ENCODE measurements at regions not wholly inside any gene's neighbourhood (a gene's known extent, or its start where the extent isn't known, plus 50 kb on each side); places are given as distances from the start of the nearest gene placed in this dataset.
A peak's percentile ranks its signal among the peaks of the same experiment; 100 is the strongest.

DNA sequence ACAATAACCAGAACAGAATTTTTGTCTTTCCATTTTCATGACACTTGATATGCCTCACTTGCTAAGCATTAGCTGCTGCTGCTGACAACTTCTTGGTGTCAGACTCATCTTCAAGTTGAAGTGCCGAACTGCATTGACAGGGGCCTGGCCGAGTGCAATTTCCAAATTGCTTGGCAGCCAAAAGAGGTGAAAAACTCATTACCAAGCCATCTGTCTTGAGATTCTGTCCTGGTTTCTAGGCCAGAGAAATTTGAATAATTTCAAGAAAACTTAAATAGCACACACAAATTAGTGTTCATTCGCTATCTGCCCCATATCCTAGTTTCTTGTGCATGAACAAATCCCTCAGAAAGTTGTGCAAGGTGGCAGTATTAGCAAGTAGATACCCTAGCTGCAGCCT is 165.3 kb upstream of the RASSF8 start:
- no peaks in the 10 kb centered on the region for H3K36me3 ChIP-seq (ENCODE audit: control insufficient read depth, insufficient read depth, low read length)
- H3K4me2 ChIP-seq (ENCODE audit: extremely low read depth, insufficient read depth, low read length) = no peak overlapping the region
- no peak overlapping the region for H2AFZ ChIP-seq (ENCODE audit: low read length)
- H3K27ac ChIP-seq (ENCODE audit: insufficient read depth, low read length) = no peak overlapping the region
- no peaks in the 10 kb centered on the region for H3K9me3 ChIP-seq (ENCODE audit: control insufficient read depth, insufficient read depth, low read depth, low read length)
- no peaks in the 10 kb centered on the region for H3K4me1 ChIP-seq (ENCODE audit: control insufficient read depth, extremely low read depth, insufficient read depth, low read length)
- TF ChIP-seq, protein P1, sequence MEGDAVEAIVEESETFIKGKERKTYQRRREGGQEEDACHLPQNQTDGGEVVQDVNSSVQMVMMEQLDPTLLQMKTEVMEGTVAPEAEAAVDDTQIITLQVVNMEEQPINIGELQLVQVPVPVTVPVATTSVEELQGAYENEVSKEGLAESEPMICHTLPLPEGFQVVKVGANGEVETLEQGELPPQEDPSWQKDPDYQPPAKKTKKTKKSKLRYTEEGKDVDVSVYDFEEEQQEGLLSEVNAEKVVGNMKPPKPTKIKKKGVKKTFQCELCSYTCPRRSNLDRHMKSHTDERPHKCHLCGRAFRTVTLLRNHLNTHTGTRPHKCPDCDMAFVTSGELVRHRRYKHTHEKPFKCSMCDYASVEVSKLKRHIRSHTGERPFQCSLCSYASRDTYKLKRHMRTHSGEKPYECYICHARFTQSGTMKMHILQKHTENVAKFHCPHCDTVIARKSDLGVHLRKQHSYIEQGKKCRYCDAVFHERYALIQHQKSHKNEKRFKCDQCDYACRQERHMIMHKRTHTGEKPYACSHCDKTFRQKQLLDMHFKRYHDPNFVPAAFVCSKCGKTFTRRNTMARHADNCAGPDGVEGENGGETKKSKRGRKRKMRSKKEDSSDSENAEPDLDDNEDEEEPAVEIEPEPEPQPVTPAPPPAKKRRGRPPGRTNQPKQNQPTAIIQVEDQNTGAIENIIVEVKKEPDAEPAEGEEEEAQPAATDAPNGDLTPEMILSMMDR (conservative IDR thresholded peaks at IDR 0.05 in 1 of 2, IDR thresholded peaks at IDR 0.05 in 1 of 2; ENCODE audit: low read depth in 1 of 2, low read length in 2 of 2) = no peak
- no peak for TF ChIP-seq EZH2 (IDR thresholded peaks at IDR 0.05; ENCODE audit: low read length, missing control alignments)
- H4K20me1 ChIP-seq (ENCODE audit: control insufficient read depth, extremely low read depth, insufficient read depth, low read length) = no peaks in the 10 kb centered on the region
- no peaks in the 10 kb centered on the region for H3K79me2 ChIP-seq (ENCODE audit: control insufficient read depth, insufficient read depth, low read length)
- H3K9ac ChIP-seq (ENCODE audit: insufficient read depth, low read length) = no peak overlapping the region
- H3K27me3 ChIP-seq (ENCODE audit: control insufficient read depth, insufficient read depth, low read length) = no peaks in the 10 kb centered on the region
- no peak overlapping the region for H3K4me3 ChIP-seq (replicated peaks in 1 of 4; ENCODE audit: control extremely low read depth in 1 of 4, insufficient read depth in 1 of 4, low read depth in 3 of 4, low read length in 4 of 4)
- no peak for DNase-seq (ENCODE audit: low read depth in 2 of 2)

GRCh38 chr12:25794571-25794970 is 163.9 kb upstream of the RASSF8 start:
- DNase-seq (ENCODE audit: low read depth in 2 of 2) = peak in 1 of 2 donors; percentile 33
- Histone ChIP-seq H3K4me1 (ENCODE audit: control insufficient read depth, extremely low read depth, insufficient read depth, low read length) (no peaks in the 10 kb centered on the region), H2AFZ (ENCODE audit: low read length) (no peak overlapping the region), H3K9ac (ENCODE audit: insufficient read depth, low read length) (no peak overlapping the region), H3K9me3 (ENCODE audit: control insufficient read depth, insufficient read depth, low read depth, low read length) (no peaks in the 10 kb centered on the region), H4K20me1 (ENCODE audit: control insufficient read depth, extremely low read depth, insufficient read depth, low read length) (no peaks in the 10 kb centered on the region), H3K79me2 (ENCODE audit: control insufficient read depth, insufficient read depth, low read length) (no peaks in the 10 kb centered on the region), H3K27me3 (ENCODE audit: control insufficient read depth, insufficient read depth, low read length) (no peaks in the 10 kb centered on the region), H3K4me2 (ENCODE audit: extremely low read depth, insufficient read depth, low read length) (no peak overlapping the region), H3K36me3 (ENCODE audit: control insufficient read depth, insufficient read depth, low read length) (no peaks in the 10 kb centered on the region), H3K4me3 (replicated peaks in 1 of 4; ENCODE audit: control extremely low read depth in 1 of 4, insufficient read depth in 1 of 4, low read depth in 3 of 4, low read length in 4 of 4) (no peak overlapping the region), H3K27ac (ENCODE audit: insufficient read depth, low read length) (no peak overlapping the region)
- TF ChIP-seq, protein P1 (conservative IDR thresholded peaks at IDR 0.05 in 1 of 2, IDR thresholded peaks at IDR 0.05 in 1 of 2; ENCODE audit: low read depth in 1 of 2, low read length in 2 of 2) = no peak
- no peak for TF ChIP-seq EZH2 (IDR thresholded peaks at IDR 0.05; ENCODE audit: low read length, missing control alignments)

DNA sequence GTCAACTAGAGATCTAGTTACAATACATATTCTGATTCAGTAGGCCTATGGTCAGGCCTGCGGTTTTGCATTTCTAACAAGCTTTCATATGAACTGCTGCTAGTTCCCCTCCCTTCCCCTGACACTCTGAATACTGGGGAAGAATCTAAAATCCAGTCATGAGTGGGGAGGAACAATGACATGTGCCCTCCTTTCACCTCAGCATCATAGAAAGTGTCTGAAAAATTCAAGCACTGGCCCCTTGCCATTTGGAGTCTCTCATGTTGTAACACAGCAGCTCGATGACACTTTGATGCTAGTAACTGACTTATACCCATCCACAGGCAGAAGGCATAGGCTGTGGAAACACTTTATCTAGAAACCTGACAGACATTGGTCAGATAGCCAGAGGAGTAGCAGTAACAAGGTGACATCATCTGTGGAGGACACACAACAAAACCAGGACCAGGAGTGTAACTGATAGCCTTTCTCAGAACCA is 161.9 kb upstream of the RASSF8 start:
- Histone ChIP-seq H2AFZ (ENCODE audit: low read length) (no peak overlapping the region), H3K4me3 (replicated peaks in 1 of 4; ENCODE audit: control extremely low read depth in 1 of 4, insufficient read depth in 1 of 4, low read depth in 3 of 4, low read length in 4 of 4) (no peak overlapping the region), H3K9me3 (ENCODE audit: control insufficient read depth, insufficient read depth, low read depth, low read length) (no peaks in the 10 kb centered on the region), H3K79me2 (ENCODE audit: control insufficient read depth, insufficient read depth, low read length) (no peaks in the 10 kb centered on the region), H3K4me1 (ENCODE audit: control insufficient read depth, extremely low read depth, insufficient read depth, low read length) (no peaks in the 10 kb centered on the region), H3K9ac (ENCODE audit: insufficient read depth, low read length) (no peak overlapping the region), H3K36me3 (ENCODE audit: control insufficient read depth, insufficient read depth, low read length) (no peaks in the 10 kb centered on the region), H4K20me1 (ENCODE audit: control insufficient read depth, extremely low read depth, insufficient read depth, low read length) (no peaks in the 10 kb centered on the region), H3K27me3 (ENCODE audit: control insufficient read depth, insufficient read depth, low read length) (no peaks in the 10 kb centered on the region), H3K4me2 (ENCODE audit: extremely low read depth, insufficient read depth, low read length) (no peak overlapping the region), H3K27ac (ENCODE audit: insufficient read depth, low read length) (no peak overlapping the region)
- peak; percentile 75 to 77 for DNase-seq (ENCODE audit: low read depth in 2 of 2)
- no peak for TF ChIP-seq EZH2 (IDR thresholded peaks at IDR 0.05; ENCODE audit: low read length, missing control alignments)
- TF ChIP-seq, protein P1 (conservative IDR thresholded peaks at IDR 0.05 in 1 of 2, IDR thresholded peaks at IDR 0.05 in 1 of 2; ENCODE audit: low read depth in 1 of 2, low read length in 2 of 2) = no peak

Measured in fibroblast of lung (primary cell).